Coronary artery (tissue), 2 donors: ENCODE measurements at regions not wholly inside any gene's neighbourhood (a gene's known extent, or its start where the extent isn't known, plus 50 kb on each side); places are given as distances from the start of the nearest gene placed in this dataset.

ENCODE experiments used
- DNase-seq: peaks from one replicate; pipeline ENCODE4 v3.0.0-alpha.2; 2017; ENCODE audit warnings: low spot score
- H3K27ac ChIP-seq, 2 donors: fragments of 200-600 bp; sonication (generic); one replicate each; pipeline ENCODE4 v1.5.1; 2016 to 2019
- H3K4me3 ChIP-seq: fragments of 200-600 bp; sonication (generic); 2 replicates; pipeline ENCODE4 v1.5.1; 2016; ENCODE audit warnings: mild to moderate bottlenecking, moderate library complexity
- TF ChIP-seq, protein P1 (sequence below): fragments of 200-600 bp; sonication (generic); IDR thresholded peaks from one replicate; pipeline ENCODE4 v1.5.1; 2019; ENCODE audit warnings: antibody characterized with exemption

DNA sequence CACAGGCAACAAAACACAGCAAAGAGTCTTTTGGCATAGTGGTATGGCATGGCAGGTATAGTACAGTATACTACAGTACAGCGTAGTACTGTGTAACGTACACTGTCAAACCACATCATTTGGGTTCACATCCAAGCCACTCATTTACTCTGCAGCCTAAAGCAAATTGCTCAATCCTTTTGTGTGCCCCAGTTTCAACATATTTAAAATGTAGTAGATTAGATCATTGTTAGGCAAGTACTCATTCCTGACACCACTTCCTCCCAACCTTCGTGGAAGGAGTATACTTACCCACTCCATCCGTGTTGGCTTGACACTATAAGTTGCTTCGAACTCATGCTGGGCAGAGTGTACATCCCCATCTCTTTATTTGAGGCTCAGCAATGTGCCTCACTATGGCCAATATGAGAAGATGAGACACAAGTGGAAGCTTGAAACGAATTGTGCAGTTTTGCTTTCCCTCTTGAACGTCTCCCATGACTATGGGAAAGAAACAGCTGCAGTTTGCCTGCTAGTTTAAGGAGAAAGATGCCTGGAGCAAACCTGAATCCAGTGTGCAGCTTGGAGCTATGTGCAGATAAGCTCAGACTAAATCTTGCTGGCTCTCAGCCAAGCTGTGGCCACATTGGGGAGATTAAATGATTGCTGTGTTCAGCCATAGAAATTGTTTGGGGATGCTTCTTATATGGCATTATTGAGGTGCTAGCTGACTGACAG is 85.7 kb upstream of the TBL1X start:
- Histone ChIP-seq H3K27ac (no peak overlapping the region), H3K4me3 (no peak overlapping the region)
- DNase-seq: no peak
- TF ChIP-seq, protein P1, sequence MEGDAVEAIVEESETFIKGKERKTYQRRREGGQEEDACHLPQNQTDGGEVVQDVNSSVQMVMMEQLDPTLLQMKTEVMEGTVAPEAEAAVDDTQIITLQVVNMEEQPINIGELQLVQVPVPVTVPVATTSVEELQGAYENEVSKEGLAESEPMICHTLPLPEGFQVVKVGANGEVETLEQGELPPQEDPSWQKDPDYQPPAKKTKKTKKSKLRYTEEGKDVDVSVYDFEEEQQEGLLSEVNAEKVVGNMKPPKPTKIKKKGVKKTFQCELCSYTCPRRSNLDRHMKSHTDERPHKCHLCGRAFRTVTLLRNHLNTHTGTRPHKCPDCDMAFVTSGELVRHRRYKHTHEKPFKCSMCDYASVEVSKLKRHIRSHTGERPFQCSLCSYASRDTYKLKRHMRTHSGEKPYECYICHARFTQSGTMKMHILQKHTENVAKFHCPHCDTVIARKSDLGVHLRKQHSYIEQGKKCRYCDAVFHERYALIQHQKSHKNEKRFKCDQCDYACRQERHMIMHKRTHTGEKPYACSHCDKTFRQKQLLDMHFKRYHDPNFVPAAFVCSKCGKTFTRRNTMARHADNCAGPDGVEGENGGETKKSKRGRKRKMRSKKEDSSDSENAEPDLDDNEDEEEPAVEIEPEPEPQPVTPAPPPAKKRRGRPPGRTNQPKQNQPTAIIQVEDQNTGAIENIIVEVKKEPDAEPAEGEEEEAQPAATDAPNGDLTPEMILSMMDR: no peak

DNA sequence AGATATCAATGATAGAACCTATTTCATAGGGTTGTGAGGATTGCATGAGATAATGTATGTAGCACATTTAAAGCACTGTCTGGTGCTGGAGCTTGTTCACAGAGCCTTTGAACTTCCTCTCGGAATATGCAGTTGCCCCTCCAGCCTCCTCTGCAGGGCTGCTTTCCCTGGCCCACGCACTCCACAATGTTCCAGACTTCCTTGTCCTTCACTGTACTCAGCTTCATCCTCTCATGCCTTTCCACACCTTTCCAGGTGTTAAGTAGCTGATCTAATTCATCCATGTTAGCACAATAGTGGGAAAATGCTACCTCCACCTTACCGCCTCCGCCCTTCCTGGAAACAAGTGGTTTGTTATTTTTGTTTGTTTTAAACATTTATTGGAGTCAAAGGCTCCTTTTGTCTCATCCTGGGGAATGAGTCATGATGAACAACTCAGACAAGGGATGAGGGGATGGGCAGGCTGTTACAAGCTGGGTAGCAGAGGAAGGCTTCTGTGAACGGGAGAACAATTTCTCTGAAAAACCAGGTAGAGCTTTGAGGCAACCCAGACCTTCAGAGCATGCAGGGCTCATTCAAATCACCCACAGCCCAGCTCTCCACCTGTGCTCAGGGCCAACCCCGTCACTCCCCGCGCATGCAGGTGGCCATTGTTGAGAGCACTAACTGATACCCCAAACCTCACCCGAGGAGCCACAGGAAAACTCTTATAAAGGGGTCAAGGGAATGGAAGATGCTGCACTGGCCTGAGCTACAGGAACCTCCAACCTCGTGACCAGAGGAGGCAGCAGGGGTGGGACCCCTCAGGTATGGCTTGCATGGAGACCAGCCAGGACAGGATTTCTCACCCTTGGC is 84.9 kb upstream of the TBL1X start:
- Histone ChIP-seq H3K4me3 (no peak overlapping the region), H3K27ac (no peak overlapping the region)
- no peak for DNase-seq
- TF ChIP-seq, protein P1: no peak

DNA sequence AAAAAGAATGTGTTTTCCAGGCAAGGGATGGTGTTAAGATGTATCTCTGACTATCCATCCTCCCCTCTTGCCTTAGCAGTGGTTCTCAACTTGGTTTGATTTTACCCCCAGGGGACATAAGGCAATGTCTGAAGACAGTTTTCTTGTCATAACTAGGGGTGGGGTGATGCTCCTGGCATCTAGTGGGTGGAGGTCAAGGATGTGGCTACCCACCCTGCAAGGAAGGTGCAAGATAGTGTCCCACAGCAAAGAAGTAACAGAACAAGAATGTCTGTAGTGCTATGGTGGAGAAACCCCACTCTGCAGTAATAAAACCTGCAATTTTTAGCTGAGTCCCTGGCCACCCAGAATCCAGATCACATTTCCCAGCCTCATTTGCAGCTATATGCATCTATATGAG is 81.2 kb upstream of the TBL1X start:
- no peak overlapping the region for H3K27ac ChIP-seq
- no peak for DNase-seq
- no peak overlapping the region for H3K4me3 ChIP-seq
- TF ChIP-seq, protein P1: no peak

DNA sequence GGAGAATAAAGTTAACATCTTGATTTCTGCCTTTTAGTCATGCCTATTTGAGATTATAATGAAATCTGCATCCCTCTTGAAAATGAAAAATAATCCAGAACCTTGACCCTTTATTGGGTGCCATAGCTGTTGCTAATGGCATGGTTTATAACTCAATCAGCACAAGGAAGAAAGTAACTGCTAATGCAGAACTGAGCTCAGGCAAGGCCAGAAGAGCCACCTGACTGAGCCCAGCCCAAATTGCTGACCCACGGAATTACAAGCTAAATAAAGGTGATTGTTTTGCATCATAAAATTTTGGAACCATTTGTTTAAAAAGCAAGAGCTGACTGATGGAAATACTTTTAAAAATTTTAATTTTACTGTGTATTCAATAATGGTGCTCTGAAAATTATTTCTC is 76.4 kb upstream of the TBL1X start:
- TF ChIP-seq, protein P1: no peak
- DNase-seq: no peak
- H3K27ac ChIP-seq: no peak overlapping the region
- no peak overlapping the region for H3K4me3 ChIP-seq

DNA sequence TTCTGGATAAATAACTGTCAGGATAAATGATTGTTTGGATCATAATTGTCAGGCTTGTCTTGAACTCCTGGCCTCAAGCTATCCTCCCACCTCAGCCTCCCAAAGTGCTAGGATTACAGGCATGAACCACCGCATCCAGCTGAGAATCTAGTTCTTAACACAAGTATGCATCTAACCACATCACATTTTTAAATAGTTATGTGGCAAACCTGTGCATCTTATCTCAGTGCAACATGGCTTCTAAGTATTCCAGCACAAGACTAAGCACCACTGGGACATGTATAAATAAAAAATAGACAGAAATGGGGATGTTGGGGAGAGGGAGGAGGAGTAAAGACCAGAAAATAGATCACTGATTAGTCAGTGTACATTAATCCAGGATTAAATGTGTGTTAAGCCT is 74.7 kb upstream of the TBL1X start:
- no peak for DNase-seq
- no peak overlapping the region for H3K4me3 ChIP-seq
- TF ChIP-seq, protein P1: no peak

DNA sequence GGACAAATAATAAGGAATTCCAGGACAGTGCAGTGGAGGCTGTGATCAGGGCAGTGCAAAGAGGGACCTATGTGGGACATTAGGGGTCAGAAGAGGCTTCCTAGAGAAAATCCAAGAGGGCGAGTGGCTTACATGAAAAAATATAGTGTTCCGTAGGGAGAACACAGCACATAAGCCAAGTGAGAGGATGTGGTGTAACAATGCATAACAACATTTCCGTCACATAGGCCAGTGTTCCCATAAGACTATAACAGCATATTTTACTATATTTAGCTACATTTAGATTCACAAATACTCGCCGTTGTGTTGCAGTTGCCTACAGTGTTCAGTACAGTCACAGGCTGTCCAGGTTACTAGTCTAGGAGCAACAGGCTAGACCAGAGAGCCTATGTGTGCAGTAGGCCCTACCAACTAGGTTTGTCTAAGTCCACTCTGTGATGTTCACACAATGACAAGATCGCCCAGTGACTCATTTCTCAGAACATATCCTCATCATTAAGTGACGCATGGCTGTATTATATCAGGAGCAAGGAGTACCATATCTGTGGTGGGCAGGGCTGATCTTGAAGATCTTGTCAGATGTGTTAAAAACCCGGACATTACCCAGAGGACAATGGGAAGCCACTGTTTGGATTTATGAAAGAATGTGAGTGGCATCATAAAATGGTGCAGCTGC is 74.0 kb upstream of the TBL1X start:
- DNase-seq: no peak
- TF ChIP-seq, protein P1: no peak
- Histone ChIP-seq H3K4me3 (no peak overlapping the region), H3K27ac (no peak overlapping the region)

More for the DNA sequence above, 74.7 kb upstream of the TBL1X start:
- H3K27ac ChIP-seq: no peak overlapping the region
